ENCODE measurements at regions not wholly inside any gene's neighbourhood (a gene's known extent, or its start where the extent isn't known, plus 50 kb on each side); places are given as distances from the start of the nearest gene placed in this dataset.

DNA sequence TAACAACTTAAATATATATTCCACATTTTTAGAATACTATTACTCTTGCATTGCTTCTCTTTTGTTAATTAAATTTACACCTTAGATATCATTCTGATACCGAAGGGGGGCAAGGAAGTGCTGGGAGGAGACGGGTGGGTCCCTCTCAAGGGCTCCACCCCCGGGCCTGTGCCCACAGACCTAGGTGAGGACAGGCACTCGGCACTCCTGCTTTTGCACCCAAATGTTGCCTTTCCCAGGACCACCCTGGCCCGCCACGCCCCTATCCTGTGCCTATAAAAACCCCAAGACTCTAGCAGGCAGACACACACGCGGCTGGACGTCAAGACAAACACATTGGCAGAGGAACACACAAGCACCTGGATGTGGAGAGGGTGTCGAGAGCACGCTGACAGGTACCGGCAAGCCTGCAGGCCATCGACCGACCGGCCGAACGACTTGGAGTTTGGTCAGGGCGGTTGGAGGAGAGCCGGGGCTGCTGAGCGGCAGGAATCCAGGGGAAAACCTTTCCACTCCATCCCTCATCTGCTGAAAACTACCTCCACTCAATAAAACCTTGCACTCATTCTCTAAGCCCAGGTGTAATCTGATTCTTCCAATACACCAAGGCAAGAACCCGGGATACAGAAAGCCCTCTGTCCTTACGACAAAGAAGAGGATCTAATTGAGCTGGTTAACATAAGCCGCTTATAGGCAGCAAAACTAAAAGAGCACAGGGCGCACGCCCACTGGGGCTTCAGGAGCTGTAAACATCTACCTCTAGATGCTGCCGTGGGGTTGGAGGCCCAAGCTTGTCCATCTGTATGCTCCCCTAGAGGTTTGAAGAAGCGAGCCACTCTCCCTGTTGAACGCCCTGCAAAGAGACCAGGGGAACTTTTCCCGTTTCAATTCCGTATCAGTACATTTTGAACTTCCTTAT is 197.4 kb upstream of the PRSS16 start:
- TF ChIP-seq CEBPB (IDR thresholded peaks at IDR 0.05) (no peak), JUNB (IDR thresholded peaks at IDR 0.05) (no peak), POLR2A (IDR thresholded peaks at IDR 0.05; ENCODE audit: low read length) (no peak)
- TF ChIP-seq, protein P1, sequence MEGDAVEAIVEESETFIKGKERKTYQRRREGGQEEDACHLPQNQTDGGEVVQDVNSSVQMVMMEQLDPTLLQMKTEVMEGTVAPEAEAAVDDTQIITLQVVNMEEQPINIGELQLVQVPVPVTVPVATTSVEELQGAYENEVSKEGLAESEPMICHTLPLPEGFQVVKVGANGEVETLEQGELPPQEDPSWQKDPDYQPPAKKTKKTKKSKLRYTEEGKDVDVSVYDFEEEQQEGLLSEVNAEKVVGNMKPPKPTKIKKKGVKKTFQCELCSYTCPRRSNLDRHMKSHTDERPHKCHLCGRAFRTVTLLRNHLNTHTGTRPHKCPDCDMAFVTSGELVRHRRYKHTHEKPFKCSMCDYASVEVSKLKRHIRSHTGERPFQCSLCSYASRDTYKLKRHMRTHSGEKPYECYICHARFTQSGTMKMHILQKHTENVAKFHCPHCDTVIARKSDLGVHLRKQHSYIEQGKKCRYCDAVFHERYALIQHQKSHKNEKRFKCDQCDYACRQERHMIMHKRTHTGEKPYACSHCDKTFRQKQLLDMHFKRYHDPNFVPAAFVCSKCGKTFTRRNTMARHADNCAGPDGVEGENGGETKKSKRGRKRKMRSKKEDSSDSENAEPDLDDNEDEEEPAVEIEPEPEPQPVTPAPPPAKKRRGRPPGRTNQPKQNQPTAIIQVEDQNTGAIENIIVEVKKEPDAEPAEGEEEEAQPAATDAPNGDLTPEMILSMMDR (IDR thresholded peaks at IDR 0.05): no peak
- TF ChIP-seq, protein P2, sequence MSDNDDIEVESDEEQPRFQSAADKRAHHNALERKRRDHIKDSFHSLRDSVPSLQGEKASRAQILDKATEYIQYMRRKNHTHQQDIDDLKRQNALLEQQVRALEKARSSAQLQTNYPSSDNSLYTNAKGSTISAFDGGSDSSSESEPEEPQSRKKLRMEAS (IDR thresholded peaks at IDR 0.05): no peak

Measured in A549 (cell line).